ENCODE measurements at regions not wholly inside any gene's neighbourhood (a gene's known extent, or its start where the extent isn't known, plus 50 kb on each side); places are given as distances from the start of the nearest gene placed in this dataset.

- TF ChIP-seq CTCF (IDR thresholded peaks at IDR 0.05) = no peak
- TF ChIP-seq POLR2A (IDR thresholded peaks at IDR 0.05) = no peak
Observed at GRCh38 chr2:118634876-118635275, 212.6 kb downstream of the EN1 start.

All from thyroid gland (tissue), 4 donors.